HG02610 (cell line): ENCODE measurements at regions not wholly inside any gene's neighbourhood (a gene's known extent, or its start where the extent isn't known, plus 50 kb on each side); places are given as distances from the start of the nearest gene placed in this dataset.

Experiments used
- ATAC-seq: cut with Tn5 transposase; IDR thresholded peaks from one replicate; pipeline ENCODE4 v1.9.1; 2021; ENCODE audit warnings: mild to moderate bottlenecking, moderate library complexity; ENCODE audit not compliant: unreplicated experiment

- no peak for ATAC-seq
Measured at GRCh38 chr11:28708075-28708474, 599.9 kb downstream of the METTL15 start.

GRCh38 chr11:28704801-28705200 is 596.6 kb downstream of the METTL15 start:
- ATAC-seq: no peak

- no peak for ATAC-seq
Measured at GRCh38 chr11:28703371-28703770, 595.2 kb downstream of the METTL15 start.

- no peak for ATAC-seq
Measured at GRCh38 chr11:28702871-28703270, 594.7 kb downstream of the METTL15 start.

- no peak for ATAC-seq
Measured at GRCh38 chr11:28702450-28702790, 594.2 kb downstream of the METTL15 start.

GRCh38 chr11:28701760-28702449 is 593.7 kb downstream of the METTL15 start:
- ATAC-seq: no peak

GRCh38 chr11:28699701-28700100 is 591.5 kb downstream of the METTL15 start:
- ATAC-seq: no peak

GRCh38 chr11:28697920-28698827 is 590.0 kb downstream of the METTL15 start:
- peak; percentile 51 for ATAC-seq

- no peak for ATAC-seq
Measured at GRCh38 chr11:28696591-28696990, 588.4 kb downstream of the METTL15 start.

- ATAC-seq: no peak
Measured at GRCh38 chr11:28690746-28691145, 582.6 kb downstream of the METTL15 start.

- ATAC-seq: no peak
Measured at GRCh38 chr11:28684011-28684586, 575.9 kb downstream of the METTL15 start.

- ATAC-seq: no peak
Measured at GRCh38 chr11:28679795-28680468, 571.7 kb downstream of the METTL15 start.

- no peak for ATAC-seq
Measured at GRCh38 chr11:28677721-28678120, 569.5 kb downstream of the METTL15 start.

- no peak for ATAC-seq
Measured at GRCh38 chr11:28675183-28675582, 567.0 kb downstream of the METTL15 start.

GRCh38 chr11:28674433-28675103 is 566.4 kb downstream of the METTL15 start:
- ATAC-seq: no peak

- no peak for ATAC-seq
Measured at GRCh38 chr11:28673691-28674432, 565.7 kb downstream of the METTL15 start.

- ATAC-seq: no peak
Measured at GRCh38 chr11:28671274-28671673, 563.1 kb downstream of the METTL15 start.

- ATAC-seq: no peak
Measured at GRCh38 chr11:28666632-28667031, 558.4 kb downstream of the METTL15 start.

GRCh38 chr11:28659716-28660348 is 551.6 kb downstream of the METTL15 start:
- no peak for ATAC-seq
